NOMO-1 treated with DMSO at 0.1 percent for 48 hours (cell line): ENCODE measurements at regions not wholly inside any gene's neighbourhood (a gene's known extent, or its start where the extent isn't known, plus 50 kb on each side); places are given as distances from the start of the nearest gene placed in this dataset.
"Not testable (repeated sequence)": the region's sequence is repeated elsewhere in the genome, so short reads cannot be mapped to it uniquely, and the experiment has no call there.

Source experiments
- DNase-seq: peaks from one replicate; lab custom pipeline; 2025; ENCODE audit not compliant: unreplicated experiment; lab: John Stamatoyannopoulos, UW

GRCh38 chr15:96645796-96646195, 315.3 kb downstream of the NR2F2 start:
- no peak for DNase-seq

GRCh38 chr15:96648866-96649265, 318.4 kb downstream of the NR2F2 start:
- DNase-seq: no peak

- DNase-seq: no peak
Measured at GRCh38 chr15:96657096-96657495, 326.6 kb downstream of the NR2F2 start.

- not testable (repeated sequence) for DNase-seq
Measured at GRCh38 chr15:96666979-96667378, 336.5 kb downstream of the NR2F2 start.

GRCh38 chr15:96670389-96670788, 339.9 kb downstream of the NR2F2 start:
- no peak for DNase-seq

- DNase-seq: peak; percentile 90
Measured at GRCh38 chr15:96672629-96673028, 342.1 kb downstream of the NR2F2 start.

GRCh38 chr15:96678386-96678785, 347.9 kb downstream of the NR2F2 start:
- DNase-seq: no peak

GRCh38 chr15:96687388-96688107, 357.0 kb downstream of the NR2F2 start:
- DNase-seq: no peak

- no peak for DNase-seq
Measured at GRCh38 chr15:96690733-96691132, 360.2 kb downstream of the NR2F2 start.

- DNase-seq: no peak
Measured at GRCh38 chr15:96692826-96693225, 362.3 kb downstream of the NR2F2 start.

GRCh38 chr15:96693515-96693914, 363.0 kb downstream of the NR2F2 start:
- DNase-seq: no peak

GRCh38 chr15:96693990-96694517, 363.6 kb downstream of the NR2F2 start:
- DNase-seq: no peak

GRCh38 chr15:96695426-96695825, 364.9 kb downstream of the NR2F2 start:
- no peak for DNase-seq

- no peak for DNase-seq
Measured at GRCh38 chr15:96699871-96700401, 369.4 kb downstream of the NR2F2 start.

GRCh38 chr15:96700555-96700954, 370.1 kb downstream of the NR2F2 start:
- no peak for DNase-seq

- no peak for DNase-seq
Measured at GRCh38 chr15:96701443-96701842, 370.9 kb downstream of the NR2F2 start.

- DNase-seq: no peak
Measured at GRCh38 chr15:96701877-96702276, 371.4 kb downstream of the NR2F2 start.

- no peak for DNase-seq
Measured at GRCh38 chr15:96702589-96702988, 372.1 kb downstream of the NR2F2 start.

- DNase-seq: no peak
Measured at GRCh38 chr15:96703091-96703490, 372.6 kb downstream of the NR2F2 start.

- no peak for DNase-seq
Measured at GRCh38 chr15:96703794-96704550, 373.5 kb downstream of the NR2F2 start.

GRCh38 chr15:96716075-96716474, 385.6 kb downstream of the NR2F2 start:
- no peak for DNase-seq

- DNase-seq: no peak
Measured at GRCh38 chr15:96716478-96716877, 386.0 kb downstream of the NR2F2 start.
